Mesendoderm (in vitro differentiated cells): ENCODE measurements at regions not wholly inside any gene's neighbourhood (a gene's known extent, or its start where the extent isn't known, plus 50 kb on each side); places are given as distances from the start of the nearest gene placed in this dataset.

Source experiments
- DNase-seq: peaks from one replicate; pipeline ENCODE4 v3.0.0; 2013
- H2AK5ac ChIP-seq: 2 replicates; pipeline ENCODE4 v1.6.1; 2013; ENCODE audit warnings: low read length, inconsistent platforms
- H2BK120ac ChIP-seq: 2 replicates; pipeline ENCODE4 v1.6.1; 2013; ENCODE audit warnings: low read depth, mild to moderate bottlenecking, low read length, moderate library complexity, mixed read lengths
- H2BK15ac ChIP-seq: replicated peaks from 2 replicates; pipeline ENCODE4 v1.6.1; 2013; ENCODE audit warnings: low read depth, mild to moderate bottlenecking, moderate library complexity
- H2BK5ac ChIP-seq: 2 replicates; pipeline ENCODE4 v1.6.1; 2013; ENCODE audit warnings: low read length, inconsistent platforms
- H3K18ac ChIP-seq: 2 replicates; pipeline ENCODE4 v1.6.1; 2013; ENCODE audit warnings: mild to moderate bottlenecking, low read length, mixed read lengths
- H3K23ac ChIP-seq: one replicate; pipeline ENCODE4 v1.6.1; 2013; ENCODE audit warnings: low read length
- H3K27ac ChIP-seq: 2 replicates; pipeline ENCODE4 v1.5.1; 2013; ENCODE audit warnings: low read depth, mild to moderate bottlenecking, inconsistent platforms, low read length, moderate library complexity
- H3K27me3 ChIP-seq: 2 replicates; pipeline ENCODE4 v1.6.1; 2013; ENCODE audit warnings: low read length, control low read depth, mild to moderate bottlenecking, inconsistent platforms; ENCODE audit not compliant: insufficient read depth, poor library complexity
- H3K36me3 ChIP-seq: 2 replicates; pipeline ENCODE4 v1.6.1; 2013; ENCODE audit warnings: low read length, inconsistent platforms; ENCODE audit not compliant: control insufficient read depth, insufficient read depth
- H3K4ac ChIP-seq: one replicate; pipeline ENCODE4 v1.6.1; 2013; ENCODE audit warnings: low read depth, mild to moderate bottlenecking, low read length, moderate library complexity
- H3K4me1 ChIP-seq: 2 replicates; pipeline ENCODE4 v1.6.1; 2013; ENCODE audit warnings: low read depth, low read length, inconsistent platforms; ENCODE audit not compliant: control insufficient read depth
- H3K4me2 ChIP-seq: 2 replicates; pipeline ENCODE4 v1.6.1; 2013; ENCODE audit warnings: low read length
- H3K4me3 ChIP-seq: 2 replicates; pipeline ENCODE4 v1.5.1; 2013; ENCODE audit warnings: mild to moderate bottlenecking, low read length
- H3K56ac ChIP-seq: one replicate; pipeline ENCODE4 v1.6.1; 2013; ENCODE audit warnings: low read length
- H3K79me1 ChIP-seq: 2 replicates; pipeline ENCODE4 v1.6.1; 2013; ENCODE audit warnings: low read length, inconsistent platforms
- H3K79me2 ChIP-seq: 2 replicates; pipeline ENCODE4 v1.6.1; 2013; ENCODE audit warnings: mild to moderate bottlenecking, low read length; ENCODE audit not compliant: control insufficient read depth, insufficient read depth
- H3K9ac ChIP-seq: 2 replicates; pipeline ENCODE4 v1.6.1; 2013; ENCODE audit warnings: low read length, inconsistent platforms
- H4K5ac ChIP-seq: one replicate; pipeline ENCODE4 v1.6.1; 2013; ENCODE audit warnings: low read length
- H4K8ac ChIP-seq: one replicate; pipeline ENCODE4 v1.6.1; 2013; ENCODE audit warnings: low read depth, mild to moderate bottlenecking, control low read depth, low read length, moderate library complexity
- WGBS: extraction: QIAGEN DNeasy Blood & Tissue Kit; methylation state at CpG from one replicate; pipeline ENCODE4 v1.1.7; 2013; ENCODE audit warnings: low lambda C conversion rate, missing lambda C conversion rate; ENCODE audit not compliant: insufficient coverage; ENCODE audit errors: extremely low coverage; 5-methylcytosine and 5-hydroxymethylcytosine counted together

DNA sequence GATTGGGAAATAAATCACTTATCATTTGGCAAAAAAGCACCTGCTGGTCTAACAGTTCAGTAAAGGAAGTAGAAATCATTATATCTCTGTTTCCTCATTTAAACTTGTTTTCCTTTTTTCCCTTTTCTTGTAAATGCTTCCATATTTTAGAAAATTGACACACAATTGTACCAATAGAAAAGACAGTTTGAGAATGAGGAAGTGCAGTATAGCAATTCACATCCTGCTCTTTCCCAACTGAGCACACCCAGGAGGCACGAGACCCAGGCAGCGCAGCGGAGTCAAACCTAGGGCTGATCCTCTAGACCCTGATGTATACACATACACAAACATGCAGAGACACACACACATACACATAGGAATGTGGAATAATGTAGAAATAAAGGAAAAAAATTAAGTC lies 74.8 kb upstream of the PACRGL start:
- no peaks in the 10 kb centered on the region for H3K79me2 ChIP-seq
- no peak for DNase-seq
- WGBS: no CpG with 5 or more reads among the region's 3 CpGs

DNA sequence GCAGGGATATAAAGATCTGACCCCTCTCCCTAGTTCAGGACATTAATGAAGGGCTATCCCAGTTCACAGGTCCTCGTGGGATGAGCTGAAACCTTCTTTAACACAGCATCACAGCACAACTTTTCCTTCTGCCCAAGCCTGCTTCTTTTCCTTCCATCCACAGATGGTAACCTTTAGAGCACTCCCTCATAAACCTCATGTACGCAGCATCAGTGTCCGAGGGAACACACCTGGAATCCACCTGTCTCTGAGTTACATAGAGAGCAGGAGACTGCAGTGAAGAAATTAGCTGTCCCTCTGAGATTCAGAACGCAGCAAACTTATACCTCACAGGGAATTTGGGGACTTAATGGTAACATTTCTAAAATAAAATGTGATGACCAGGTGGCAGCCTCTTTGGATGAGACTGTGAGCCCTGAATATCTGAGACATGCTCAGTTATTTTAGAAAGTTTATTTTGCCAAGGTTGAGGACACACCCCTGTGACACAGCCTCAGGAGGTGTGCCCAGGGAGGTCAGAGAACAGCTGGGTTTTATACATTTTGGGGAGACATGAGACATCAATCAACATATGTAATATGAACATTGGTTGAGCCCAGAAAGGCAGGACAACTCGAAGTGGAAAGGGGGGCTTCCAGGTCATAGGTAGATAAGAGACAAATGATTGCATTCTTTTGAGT lies 73.8 kb upstream of the PACRGL start:
- no peaks in the 10 kb centered on the region for H3K4me1 ChIP-seq
- no peak overlapping the region for H2BK15ac ChIP-seq
- no peaks in the 10 kb centered on the region for H3K36me3 ChIP-seq
- no peak overlapping the region for H3K18ac ChIP-seq
- H3K79me2 ChIP-seq: no peaks in the 10 kb centered on the region
- no peak overlapping the region for H2BK120ac ChIP-seq
- no peak for DNase-seq
- H3K4me2 ChIP-seq: no peak overlapping the region
- no peaks in the 10 kb centered on the region for H3K27me3 ChIP-seq
- no peak overlapping the region for H2AK5ac ChIP-seq
- no CpG with 5 or more reads among the region's 5 CpGs for WGBS
- no peak overlapping the region for H2BK5ac ChIP-seq
- no peaks in the 10 kb centered on the region for H3K79me1 ChIP-seq
- no peak overlapping the region for H3K9ac ChIP-seq
- no peak overlapping the region for H3K4ac ChIP-seq
- H4K5ac ChIP-seq: no peak overlapping the region
- no peak overlapping the region for H4K8ac ChIP-seq
- no peak overlapping the region for H3K56ac ChIP-seq
- no peak overlapping the region for H3K4me3 ChIP-seq
- H3K27ac ChIP-seq: no peak overlapping the region
- no peak overlapping the region for H3K23ac ChIP-seq

More for the DNA sequence above, 74.8 kb upstream of the PACRGL start:
- Histone ChIP-seq H4K8ac (no peak overlapping the region), H3K79me1 (no peaks in the 10 kb centered on the region), H2AK5ac (no peak overlapping the region), H3K4me1 (no peaks in the 10 kb centered on the region), H3K56ac (no peak overlapping the region), H3K23ac (no peak overlapping the region), H3K27me3 (no peaks in the 10 kb centered on the region), H2BK120ac (no peak overlapping the region), H3K4ac (no peak overlapping the region), H2BK15ac (no peak overlapping the region), H3K9ac (no peak overlapping the region), H3K18ac (no peak overlapping the region), H3K27ac (no peak overlapping the region), H2BK5ac (no peak overlapping the region), H3K36me3 (no peaks in the 10 kb centered on the region), H4K5ac (no peak overlapping the region), H3K4me2 (no peak overlapping the region), H3K4me3 (no peak overlapping the region)

DNA sequence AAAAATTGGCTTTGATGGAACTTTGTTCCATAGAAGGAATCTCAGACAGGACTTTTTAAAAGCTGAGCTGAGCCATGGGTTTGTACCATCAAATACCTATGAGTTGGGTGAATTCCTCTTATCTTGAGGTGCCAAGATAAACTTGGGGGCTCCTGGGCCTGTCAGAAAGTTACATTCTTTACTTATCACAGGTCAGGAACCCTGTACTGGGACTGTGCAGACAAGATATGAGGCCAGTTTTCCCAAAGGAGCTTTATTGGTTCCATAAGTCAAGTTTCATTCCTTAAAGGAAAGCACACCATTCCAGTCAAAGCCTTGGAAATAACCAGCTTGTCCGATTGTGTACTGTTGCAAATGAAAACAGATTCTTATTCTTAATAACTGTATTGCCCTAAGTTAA lies 72.4 kb upstream of the PACRGL start:
- no peak overlapping the region for H4K8ac ChIP-seq
- H3K27ac ChIP-seq: no peak overlapping the region
- H3K18ac ChIP-seq: no peak overlapping the region
- H3K4ac ChIP-seq: no peak overlapping the region
- H2BK120ac ChIP-seq: no peak overlapping the region
- H3K4me1 ChIP-seq: no peaks in the 10 kb centered on the region
- no peak overlapping the region for H3K9ac ChIP-seq
- no peak overlapping the region for H2AK5ac ChIP-seq
- no peak overlapping the region for H4K5ac ChIP-seq
- H2BK15ac ChIP-seq: no peak overlapping the region
- H2BK5ac ChIP-seq: no peak overlapping the region
- H3K79me1 ChIP-seq: no peaks in the 10 kb centered on the region
- no peaks in the 10 kb centered on the region for H3K27me3 ChIP-seq
- H3K4me3 ChIP-seq: no peak overlapping the region
- H3K4me2 ChIP-seq: no peak overlapping the region
- no peak overlapping the region for H3K23ac ChIP-seq
- H3K56ac ChIP-seq: no peak overlapping the region
- no peak for DNase-seq
- no peaks in the 10 kb centered on the region for H3K36me3 ChIP-seq
- WGBS: no CpG with 5 or more reads among the region's 1 CpG
- H3K79me2 ChIP-seq: no peaks in the 10 kb centered on the region

DNA sequence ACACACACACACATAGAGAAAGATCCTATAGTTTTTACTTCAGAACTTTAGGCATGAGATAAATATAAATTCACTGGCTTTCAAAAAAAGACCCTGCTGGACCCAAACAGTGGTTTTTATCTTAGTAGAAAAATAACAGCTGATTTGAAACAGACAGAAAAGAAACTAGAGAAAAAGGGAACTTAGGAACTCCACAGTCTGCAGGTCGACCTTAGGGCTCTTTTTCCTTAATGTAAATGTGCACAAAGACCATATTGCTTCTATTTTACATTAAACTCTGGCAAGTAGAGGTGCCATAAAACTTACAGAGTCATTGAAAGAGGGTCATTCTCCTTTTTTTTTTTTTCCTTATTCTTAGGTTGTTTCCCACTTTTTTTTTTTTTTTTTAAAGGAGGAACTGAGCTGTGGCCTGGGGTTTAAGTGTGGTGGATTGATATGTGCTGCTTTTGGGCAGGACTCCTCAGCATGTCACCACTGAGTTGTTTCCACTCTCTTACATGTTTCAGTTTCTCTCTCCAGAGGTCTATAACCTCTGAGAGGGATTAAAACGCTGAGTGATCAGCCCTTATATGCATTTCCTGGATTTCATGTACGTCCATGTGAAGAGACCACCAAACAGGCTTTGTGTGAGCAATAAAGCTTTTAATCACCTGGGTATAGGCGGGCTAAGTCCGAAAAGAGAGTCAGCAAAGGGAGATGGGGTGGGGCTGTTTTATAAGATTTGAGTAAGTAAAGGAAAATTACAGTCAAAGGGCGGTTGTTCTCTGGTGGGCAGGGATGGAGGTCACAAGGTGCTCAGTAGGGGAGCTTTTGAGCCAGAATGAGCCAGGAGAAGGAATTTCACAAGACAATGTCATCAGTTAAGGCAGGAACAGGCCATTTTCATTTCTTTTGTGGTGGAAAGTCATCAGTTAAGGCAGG lies 70.8 kb upstream of the PACRGL start:
- H3K4me1 ChIP-seq: no peaks in the 10 kb centered on the region
- H3K79me1 ChIP-seq: no peaks in the 10 kb centered on the region
- no peak overlapping the region for H3K4me2 ChIP-seq
- H2AK5ac ChIP-seq: no peak overlapping the region
- no peak overlapping the region for H3K23ac ChIP-seq
- H3K79me2 ChIP-seq: no peaks in the 10 kb centered on the region
- DNase-seq: no peak
- no peak overlapping the region for H3K56ac ChIP-seq
- H4K8ac ChIP-seq: no peak overlapping the region
- H4K5ac ChIP-seq: no peak overlapping the region
- H3K4ac ChIP-seq: no peak overlapping the region
- H3K36me3 ChIP-seq: no peaks in the 10 kb centered on the region
- H3K27ac ChIP-seq: peak overlapping the region; percentile 28
- H3K9ac ChIP-seq: no peak overlapping the region
- WGBS: no CpG with 5 or more reads among the region's 6 CpGs
- H2BK120ac ChIP-seq: no peak overlapping the region
- H2BK5ac ChIP-seq: no peak overlapping the region
- H3K18ac ChIP-seq: no peak overlapping the region
- no peaks in the 10 kb centered on the region for H3K27me3 ChIP-seq
- H2BK15ac ChIP-seq: no peak overlapping the region
- no peak overlapping the region for H3K4me3 ChIP-seq

DNA sequence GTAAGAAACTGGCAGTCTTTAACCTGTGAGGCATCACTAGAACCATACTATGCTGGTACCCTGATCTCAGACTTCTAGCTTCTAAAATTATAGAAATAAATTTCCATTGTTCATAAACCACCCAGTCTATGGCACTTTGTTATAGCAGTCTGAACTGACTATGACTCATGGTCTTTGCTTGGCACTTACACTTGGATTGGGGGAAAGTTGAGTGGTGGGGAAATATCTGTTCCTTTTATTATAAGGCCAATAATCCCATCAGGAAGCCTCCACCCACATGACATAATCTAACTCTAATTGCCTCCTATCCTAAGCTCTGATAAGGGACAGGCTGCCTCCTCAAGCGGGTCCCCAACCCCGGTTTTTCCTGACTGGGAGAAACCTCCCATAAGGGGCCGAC lies 61.4 kb upstream of the PACRGL start:
- H3K27ac ChIP-seq: no peak overlapping the region
- no peak overlapping the region for H3K56ac ChIP-seq
- no peak overlapping the region for H4K5ac ChIP-seq
- no peak for DNase-seq
- H3K18ac ChIP-seq: no peak overlapping the region
- H3K4me3 ChIP-seq: no peak overlapping the region
- H2BK120ac ChIP-seq: no peak overlapping the region
- H3K4me1 ChIP-seq: no peaks in the 10 kb centered on the region
- no peak overlapping the region for H3K4me2 ChIP-seq
- no peak overlapping the region for H3K23ac ChIP-seq
- no peak overlapping the region for H2BK5ac ChIP-seq
- WGBS: no CpG with 5 or more reads among the region's 3 CpGs
- H2BK15ac ChIP-seq: no peak overlapping the region
- no peak overlapping the region for H3K4ac ChIP-seq
- H3K79me2 ChIP-seq: no peaks in the 10 kb centered on the region
- no peak overlapping the region for H4K8ac ChIP-seq
- no peak overlapping the region for H2AK5ac ChIP-seq
- H3K36me3 ChIP-seq: no peaks in the 10 kb centered on the region
- no peaks in the 10 kb centered on the region for H3K27me3 ChIP-seq
- no peak overlapping the region for H3K9ac ChIP-seq
- H3K79me1 ChIP-seq: no peaks in the 10 kb centered on the region
